ENCODE measurements at regions not wholly inside any gene's neighbourhood (a gene's known extent, or its start where the extent isn't known, plus 50 kb on each side); places are given as distances from the start of the nearest gene placed in this dataset.

DNA sequence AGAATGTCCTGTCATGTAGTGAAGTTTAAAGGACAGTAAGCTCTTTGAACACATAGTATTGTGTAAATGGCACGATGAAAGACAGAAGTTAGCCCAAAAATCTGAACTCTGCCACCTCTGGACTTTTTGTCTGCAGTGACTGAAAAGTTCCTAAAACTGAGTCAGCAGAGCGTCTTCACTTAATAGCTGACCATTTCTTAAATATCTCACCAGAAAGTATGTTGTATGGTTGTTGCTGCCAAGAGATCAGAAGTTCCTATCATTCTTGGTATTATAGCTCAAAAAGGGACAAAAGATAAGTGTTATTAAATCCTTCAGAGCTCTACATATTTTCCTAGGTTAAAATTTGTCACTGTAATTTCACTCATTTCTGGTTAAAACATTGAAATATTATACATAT is 1003.0 kb downstream of the TTLL7 start:
- Histone ChIP-seq H3K27ac (no peak overlapping the region), H3K4me3 (no peak overlapping the region), H3K4me1 (replicated peaks in 1 of 2) (no peaks in the 10 kb centered on the region), H3K27me3 (no peaks in the 10 kb centered on the region), H3K36me3 (replicated peaks in 1 of 2) (no peaks in the 10 kb centered on the region), H3K9me3 (replicated peaks in 1 of 3) (no peaks in the 10 kb centered on the region)
- 63 to 76% (median 70%) methylated on average over 2 of the region's 2 CpGs for WGBS, 4 donors
- intact Hi-C loops (cut with DNase I): no loop called here
- TF ChIP-seq, protein P1, sequence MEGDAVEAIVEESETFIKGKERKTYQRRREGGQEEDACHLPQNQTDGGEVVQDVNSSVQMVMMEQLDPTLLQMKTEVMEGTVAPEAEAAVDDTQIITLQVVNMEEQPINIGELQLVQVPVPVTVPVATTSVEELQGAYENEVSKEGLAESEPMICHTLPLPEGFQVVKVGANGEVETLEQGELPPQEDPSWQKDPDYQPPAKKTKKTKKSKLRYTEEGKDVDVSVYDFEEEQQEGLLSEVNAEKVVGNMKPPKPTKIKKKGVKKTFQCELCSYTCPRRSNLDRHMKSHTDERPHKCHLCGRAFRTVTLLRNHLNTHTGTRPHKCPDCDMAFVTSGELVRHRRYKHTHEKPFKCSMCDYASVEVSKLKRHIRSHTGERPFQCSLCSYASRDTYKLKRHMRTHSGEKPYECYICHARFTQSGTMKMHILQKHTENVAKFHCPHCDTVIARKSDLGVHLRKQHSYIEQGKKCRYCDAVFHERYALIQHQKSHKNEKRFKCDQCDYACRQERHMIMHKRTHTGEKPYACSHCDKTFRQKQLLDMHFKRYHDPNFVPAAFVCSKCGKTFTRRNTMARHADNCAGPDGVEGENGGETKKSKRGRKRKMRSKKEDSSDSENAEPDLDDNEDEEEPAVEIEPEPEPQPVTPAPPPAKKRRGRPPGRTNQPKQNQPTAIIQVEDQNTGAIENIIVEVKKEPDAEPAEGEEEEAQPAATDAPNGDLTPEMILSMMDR (IDR thresholded peaks at IDR 0.05): no peak
- TF ChIP-seq POLR2A (IDR thresholded peaks at IDR 0.05): no peak
- DNase-seq: no peak

DNA sequence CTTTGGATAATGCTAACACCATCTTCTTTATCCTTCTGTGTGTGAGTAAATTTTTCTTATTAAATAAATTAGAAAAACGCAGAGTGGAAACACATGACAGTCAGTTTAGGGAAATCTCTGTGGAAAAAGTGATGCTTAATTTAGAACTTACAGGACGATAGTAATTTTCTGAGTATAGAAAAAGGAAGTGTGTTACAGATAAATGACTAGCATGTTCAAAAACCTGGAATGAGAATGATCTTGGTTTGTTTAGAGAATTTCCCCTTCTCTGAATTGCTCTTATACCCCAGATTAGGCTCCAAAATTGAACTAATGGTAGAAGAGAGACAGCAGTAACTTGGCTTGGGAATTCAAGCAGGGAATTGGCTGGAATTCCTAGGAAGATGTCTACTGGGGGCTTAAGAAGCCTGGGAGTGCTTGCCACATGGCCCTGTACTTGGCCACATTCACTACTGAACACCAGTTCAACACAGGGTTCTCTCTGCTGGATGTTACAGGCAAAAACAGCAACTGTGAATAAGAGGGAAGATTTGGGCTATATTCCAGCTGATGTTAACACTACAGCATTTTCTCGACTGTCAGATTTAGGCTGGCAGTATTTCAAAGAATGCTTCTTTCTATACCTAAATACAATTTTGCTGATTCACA is 1004.2 kb downstream of the TTLL7 start:
- Histone ChIP-seq H3K27ac (no peak overlapping the region), H3K9me3 (replicated peaks in 1 of 3) (no peaks in the 10 kb centered on the region), H3K36me3 (replicated peaks in 1 of 2) (no peaks in the 10 kb centered on the region), H3K4me1 (replicated peaks in 1 of 2) (no peaks in the 10 kb centered on the region), H3K4me3 (no peak overlapping the region), H3K27me3 (no peaks in the 10 kb centered on the region)
- no peak for DNase-seq
- intact Hi-C loops (cut with DNase I): no loop called here
- 22 to 40% (median 38%) methylated on average over 3 of the region's 3 CpGs for WGBS, 4 donors
- TF ChIP-seq, protein P1 (IDR thresholded peaks at IDR 0.05): no peak
- TF ChIP-seq POLR2A (IDR thresholded peaks at IDR 0.05): no peak

DNA sequence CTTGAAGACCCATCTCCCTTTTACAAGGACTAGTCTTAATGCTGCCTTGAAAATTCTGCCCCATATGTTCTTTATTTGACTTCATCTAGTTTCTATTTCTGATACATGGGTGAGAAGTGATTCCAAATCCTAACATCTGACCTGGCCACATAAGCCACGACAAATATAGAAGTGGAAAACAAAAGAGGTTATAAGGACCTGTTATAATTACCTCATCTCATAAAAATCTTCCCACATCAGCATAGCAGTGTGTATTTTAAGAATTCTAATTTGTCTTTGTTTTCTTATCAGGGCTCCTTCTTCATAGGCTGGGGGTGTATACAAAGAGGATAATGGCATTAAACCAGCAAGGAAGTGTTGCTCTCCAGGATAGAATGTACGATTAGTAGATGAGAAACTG is 1007.4 kb downstream of the TTLL7 start:
- no peak for TF ChIP-seq POLR2A (IDR thresholded peaks at IDR 0.05)
- TF ChIP-seq, protein P1 (IDR thresholded peaks at IDR 0.05): no peak
- 61 to 72% (median 62%) methylated on average over 2 of the region's 2 CpGs for WGBS, 4 donors
- Histone ChIP-seq H3K4me3 (no peak overlapping the region), H3K9me3 (replicated peaks in 1 of 3) (no peaks in the 10 kb centered on the region), H3K27ac (no peak overlapping the region), H3K4me1 (replicated peaks in 1 of 2) (no peaks in the 10 kb centered on the region), H3K27me3 (no peaks in the 10 kb centered on the region), H3K36me3 (replicated peaks in 1 of 2) (no peaks in the 10 kb centered on the region)
- DNase-seq: no peak
- intact Hi-C loops (cut with DNase I): no loop called here

DNA sequence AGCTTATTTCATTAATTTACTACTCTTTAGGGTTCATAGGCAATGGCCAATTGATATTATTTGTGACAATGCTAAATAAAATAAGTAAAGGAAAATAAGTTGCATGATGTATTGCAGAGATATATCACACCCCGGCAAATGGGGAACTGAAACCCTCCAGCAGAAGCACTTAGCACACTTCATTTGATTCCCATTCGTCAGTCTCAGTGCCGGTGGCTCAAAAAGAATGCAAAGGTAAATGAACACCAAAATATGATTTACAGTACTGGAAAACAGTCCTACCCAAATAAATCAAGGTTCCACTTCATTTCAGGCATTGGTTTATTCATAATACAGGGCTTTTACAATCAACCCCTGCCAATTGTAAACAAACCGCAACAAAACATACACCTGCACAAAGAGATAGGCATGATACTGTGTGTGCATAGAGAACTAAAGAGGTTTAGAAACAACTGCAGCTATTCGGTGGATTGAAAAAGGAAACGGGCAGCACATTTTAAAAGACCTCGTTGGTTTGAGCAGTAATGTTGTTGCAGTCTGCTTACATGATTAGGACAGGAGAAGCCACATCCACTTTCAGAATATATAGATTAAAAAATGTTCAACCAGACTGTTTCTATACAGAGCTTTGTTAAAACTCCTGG is 1019.2 kb downstream of the TTLL7 start:
- Histone ChIP-seq H3K4me1 (replicated peaks in 1 of 2) (no peaks in the 10 kb centered on the region), H3K9me3 (replicated peaks in 1 of 3) (no peaks in the 10 kb centered on the region), H3K27me3 (no peaks in the 10 kb centered on the region), H3K27ac (no peak overlapping the region), H3K36me3 (replicated peaks in 1 of 2) (no peaks in the 10 kb centered on the region), H3K4me3 (no peak overlapping the region)
- TF ChIP-seq POLR2A (IDR thresholded peaks at IDR 0.05): no peak
- TF ChIP-seq, protein P1 (IDR thresholded peaks at IDR 0.05): no peak
- no peak for DNase-seq
- intact Hi-C loops (cut with DNase I): no loop called here
- WGBS, 4 donors: 68 to 73% (median 69%) methylated on average over 7 of the region's 7 CpGs

All from adrenal gland (tissue), 9 donors.